Glutamatergic neuron (in vitro differentiated cells): ENCODE measurements at regions not wholly inside any gene's neighbourhood (a gene's known extent, or its start where the extent isn't known, plus 50 kb on each side); places are given as distances from the start of the nearest gene placed in this dataset.

Source experiments
- DNase-seq: peaks from one replicate; pipeline ENCODE4 v3.0.0; 2022
- H3K27ac Mint-ChIP-seq: one replicate; pipeline ENCODE4 v1.8.0; 2020; ENCODE audit warnings: mild to moderate bottlenecking, mixed read lengths, inconsistent platforms; ENCODE audit not compliant: unreplicated experiment
- H3K27me3 Mint-ChIP-seq: one replicate; pipeline ENCODE4 v1.8.0; 2020; ENCODE audit warnings: mild to moderate bottlenecking, moderate library complexity, mixed read lengths, inconsistent platforms; ENCODE audit not compliant: unreplicated experiment
- H3K36me3 Mint-ChIP-seq: one replicate; pipeline ENCODE4 v1.8.0; 2020; ENCODE audit warnings: mild to moderate bottlenecking, mixed read lengths, inconsistent platforms; ENCODE audit not compliant: unreplicated experiment
- H3K4me1 Mint-ChIP-seq: one replicate; pipeline ENCODE4 v1.8.0; 2020; ENCODE audit warnings: mild to moderate bottlenecking, low read depth, mixed read lengths, inconsistent platforms; ENCODE audit not compliant: unreplicated experiment
- H3K4me3 Mint-ChIP-seq: one replicate; pipeline ENCODE4 v1.8.0; 2020; ENCODE audit warnings: mild to moderate bottlenecking, mixed read lengths, inconsistent platforms; ENCODE audit not compliant: unreplicated experiment
- H3K9me3 Mint-ChIP-seq: one replicate; pipeline ENCODE4 v1.8.0; 2020; ENCODE audit warnings: mild to moderate bottlenecking, moderate library complexity, mixed read lengths, inconsistent platforms; ENCODE audit not compliant: unreplicated experiment
- TF ChIP-seq, protein P1 (sequence below): fragments of 200-600 bp; sonication (generic); IDR thresholded peaks from one replicate; pipeline ENCODE4 v1.5.0; 2021; ENCODE audit not compliant: partially characterized antibody, unreplicated experiment

DNA sequence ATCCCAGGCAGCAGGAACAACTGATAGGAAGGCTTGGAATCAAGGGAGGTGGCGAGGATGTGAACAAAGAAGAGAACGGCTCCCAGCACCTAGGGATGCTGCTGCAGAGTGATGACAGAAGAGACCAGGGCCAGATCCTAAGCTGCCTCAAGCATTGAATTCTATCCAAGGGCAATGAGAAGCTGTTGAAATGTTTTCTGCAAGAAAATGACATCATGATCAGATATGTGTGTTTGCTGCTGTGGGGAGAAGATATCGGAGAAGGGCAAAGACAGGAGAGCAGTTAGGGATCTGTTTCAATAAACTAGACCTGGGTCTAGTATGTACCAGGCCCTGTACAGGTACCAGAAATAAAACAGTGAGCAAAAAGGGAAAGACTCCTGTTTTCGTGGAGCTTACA, 194.7 kb upstream of the RAB4A start:
- Mint-ChIP-seq H3K27me3 (no peaks in the 10 kb centered on the region), H3K36me3 (peaks cover under 1% of the 10 kb centered on the region), H3K4me3 (no peak overlapping the region), H3K27ac (no peak overlapping the region), H3K9me3 (no peaks in the 10 kb centered on the region), H3K4me1 (no peaks in the 10 kb centered on the region)
- TF ChIP-seq, protein P1, sequence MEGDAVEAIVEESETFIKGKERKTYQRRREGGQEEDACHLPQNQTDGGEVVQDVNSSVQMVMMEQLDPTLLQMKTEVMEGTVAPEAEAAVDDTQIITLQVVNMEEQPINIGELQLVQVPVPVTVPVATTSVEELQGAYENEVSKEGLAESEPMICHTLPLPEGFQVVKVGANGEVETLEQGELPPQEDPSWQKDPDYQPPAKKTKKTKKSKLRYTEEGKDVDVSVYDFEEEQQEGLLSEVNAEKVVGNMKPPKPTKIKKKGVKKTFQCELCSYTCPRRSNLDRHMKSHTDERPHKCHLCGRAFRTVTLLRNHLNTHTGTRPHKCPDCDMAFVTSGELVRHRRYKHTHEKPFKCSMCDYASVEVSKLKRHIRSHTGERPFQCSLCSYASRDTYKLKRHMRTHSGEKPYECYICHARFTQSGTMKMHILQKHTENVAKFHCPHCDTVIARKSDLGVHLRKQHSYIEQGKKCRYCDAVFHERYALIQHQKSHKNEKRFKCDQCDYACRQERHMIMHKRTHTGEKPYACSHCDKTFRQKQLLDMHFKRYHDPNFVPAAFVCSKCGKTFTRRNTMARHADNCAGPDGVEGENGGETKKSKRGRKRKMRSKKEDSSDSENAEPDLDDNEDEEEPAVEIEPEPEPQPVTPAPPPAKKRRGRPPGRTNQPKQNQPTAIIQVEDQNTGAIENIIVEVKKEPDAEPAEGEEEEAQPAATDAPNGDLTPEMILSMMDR, result no peak
- DNase-seq, result no peak

DNA sequence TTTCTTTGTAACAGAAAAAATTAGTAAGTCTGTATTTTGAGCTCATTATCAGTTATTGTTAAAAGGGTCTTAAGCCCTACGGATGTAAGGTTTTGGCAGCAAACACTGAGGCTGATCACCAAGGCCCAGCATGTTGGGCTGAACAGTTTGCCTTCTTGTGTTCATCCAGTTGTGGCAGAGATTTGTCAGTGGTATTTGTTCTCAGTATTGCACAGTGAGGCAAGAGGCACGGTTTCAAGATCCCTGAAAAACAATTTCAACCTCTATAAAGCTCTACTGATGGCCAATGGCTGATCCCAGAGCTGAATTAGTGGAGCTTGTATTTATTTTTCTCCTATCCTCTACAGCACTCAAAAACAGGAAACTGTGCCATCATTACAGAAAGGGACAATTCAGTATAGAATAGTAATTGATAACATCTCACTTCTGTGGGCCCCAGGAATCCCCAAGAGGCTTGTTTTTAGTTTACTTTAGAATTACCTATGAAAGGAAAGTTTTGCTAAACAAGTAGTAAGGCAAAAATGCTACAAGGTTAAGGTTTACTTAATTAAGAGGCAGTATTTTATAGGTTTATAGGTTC, 191.8 kb upstream of the RAB4A start:
- H3K9me3 Mint-ChIP-seq, result peaks cover 2% of the 10 kb centered on the region
- H3K36me3 Mint-ChIP-seq, result peaks cover 18% of the 10 kb centered on the region
- H3K27ac Mint-ChIP-seq, result no peak overlapping the region
- no peak overlapping the region for H3K4me3 Mint-ChIP-seq
- DNase-seq, result no peak
- H3K4me1 Mint-ChIP-seq, result no peaks in the 10 kb centered on the region
- TF ChIP-seq, protein P1, result no peak
- H3K27me3 Mint-ChIP-seq, result no peaks in the 10 kb centered on the region

DNA sequence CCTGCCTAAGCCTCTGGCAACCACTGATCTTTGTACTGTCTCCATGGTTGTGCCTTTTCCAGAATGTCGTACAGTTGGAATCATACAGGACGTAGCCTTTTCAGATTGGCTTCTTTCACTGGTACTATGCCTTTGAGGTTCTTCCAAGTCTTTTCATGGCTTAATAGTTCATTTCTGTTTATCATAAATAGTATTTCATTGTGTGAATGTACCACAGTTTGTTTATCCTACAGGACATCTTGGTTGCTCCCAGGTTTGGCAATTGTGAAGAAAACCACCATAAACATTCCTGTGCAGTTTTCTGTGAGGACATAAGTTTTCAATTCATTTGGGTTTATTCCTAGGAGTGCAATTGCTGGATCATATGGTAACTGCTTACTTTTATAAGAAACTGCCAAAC, 190.6 kb upstream of the RAB4A start:
- DNase-seq, result no peak
- Mint-ChIP-seq H3K4me1 (no peaks in the 10 kb centered on the region), H3K9me3 (peaks cover 2% of the 10 kb centered on the region), H3K4me3 (no peak overlapping the region), H3K27ac (no peak overlapping the region), H3K36me3 (peaks cover 18% of the 10 kb centered on the region), H3K27me3 (no peaks in the 10 kb centered on the region)
- TF ChIP-seq, protein P1, result no peak

DNA sequence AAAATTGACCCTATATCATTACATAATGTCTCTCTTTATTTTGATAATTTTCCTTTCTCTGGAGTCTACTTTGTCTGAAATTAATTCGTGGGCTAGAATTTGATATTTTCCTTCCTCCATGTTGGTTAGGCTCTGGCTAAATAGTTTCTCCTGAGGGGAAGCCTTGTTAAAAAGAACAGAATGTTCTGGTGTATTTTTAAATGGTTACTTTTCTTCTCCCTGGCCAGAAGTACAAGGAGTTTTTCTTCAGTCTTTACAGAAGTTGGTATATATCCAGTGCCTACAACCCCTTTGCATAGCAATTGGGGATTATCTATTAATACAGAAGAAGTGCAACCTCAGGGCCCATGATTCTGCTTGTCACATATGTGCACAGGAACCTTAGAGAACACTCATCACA, 185.6 kb upstream of the RAB4A start:
- Mint-ChIP-seq H3K27ac (no peak overlapping the region), H3K27me3 (peaks cover 4% of the 10 kb centered on the region), H3K36me3 (peaks cover 18% of the 10 kb centered on the region), H3K4me1 (peaks cover 8% of the 10 kb centered on the region), H3K9me3 (peaks cover 2% of the 10 kb centered on the region), H3K4me3 (no peak overlapping the region)
- TF ChIP-seq, protein P1, result no peak
- DNase-seq, result no peak

DNA sequence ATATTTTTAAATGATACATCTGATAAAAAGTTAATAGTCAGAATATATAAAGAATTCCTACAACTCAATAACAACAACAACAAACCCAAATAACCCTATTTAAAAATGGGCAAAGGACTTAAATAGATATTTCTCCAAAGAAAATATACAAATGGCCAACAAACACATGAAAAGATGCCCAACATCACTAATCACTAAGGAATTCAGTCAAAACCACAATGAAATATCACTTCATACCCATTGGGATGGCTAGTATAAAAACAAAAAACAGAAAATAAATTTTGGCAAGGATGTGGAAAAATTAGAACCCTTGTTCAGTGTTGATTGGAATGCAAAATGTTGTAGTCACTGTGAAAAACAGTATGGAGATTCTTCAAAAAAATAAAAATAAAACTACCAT, 184.8 kb upstream of the RAB4A start:
- Mint-ChIP-seq H3K4me1 (peaks cover 12% of the 10 kb centered on the region), H3K27ac (no peak overlapping the region), H3K9me3 (peaks cover 2% of the 10 kb centered on the region), H3K27me3 (peaks cover 4% of the 10 kb centered on the region), H3K4me3 (no peak overlapping the region), H3K36me3 (peaks cover 18% of the 10 kb centered on the region)
- TF ChIP-seq, protein P1, result no peak
- no peak for DNase-seq
